Thyroid gland (tissue), 4 donors: ENCODE measurements at regions not wholly inside any gene's neighbourhood (a gene's known extent, or its start where the extent isn't known, plus 50 kb on each side); places are given as distances from the start of the nearest gene placed in this dataset.

ENCODE experiments used
- CTCF ChIP-seq, 6 experiments: fragments of 200-600 bp in 3 of 6; fragments of 450-650 bp in 3 of 6; sonication (generic) in 3 of 6; IDR thresholded peaks; one replicate each; pipeline ENCODE4 v1.5.1; 2016 to 2019; ENCODE audit warnings: antibody characterized with exemption in 6 of 6, mild to moderate bottlenecking in 2 of 6, inconsistent platforms in 1 of 6, moderate library complexity in 1 of 6
- POLR2A ChIP-seq, 2 donors: fragments of 450-650 bp; IDR thresholded peaks; one replicate each; pipeline ENCODE4 v1.6.1; 2017; ENCODE audit warnings: antibody characterized with exemption in 2 of 2, mild to moderate bottlenecking in 2 of 2, moderate library complexity in 1 of 2

GRCh38 chr9:84557751-84558150 is 111.8 kb upstream of the NTRK2 start:
- TF ChIP-seq CTCF (IDR thresholded peaks at IDR 0.05), result no peak
- TF ChIP-seq POLR2A (IDR thresholded peaks at IDR 0.05), result no peak
